Fibroblast of peridontal ligament (primary cell): ENCODE measurements at regions not wholly inside any gene's neighbourhood (a gene's known extent, or its start where the extent isn't known, plus 50 kb on each side); places are given as distances from the start of the nearest gene placed in this dataset.
"Not testable (repeated sequence)": the region's sequence is repeated elsewhere in the genome, so short reads cannot be mapped to it uniquely, and the experiment has no call there.

Experiments used
- DNase-seq: peaks from one replicate; pipeline ENCODE4 v3.0.0-alpha.2; 2010; ENCODE audit errors: extremely low read depth

DNA sequence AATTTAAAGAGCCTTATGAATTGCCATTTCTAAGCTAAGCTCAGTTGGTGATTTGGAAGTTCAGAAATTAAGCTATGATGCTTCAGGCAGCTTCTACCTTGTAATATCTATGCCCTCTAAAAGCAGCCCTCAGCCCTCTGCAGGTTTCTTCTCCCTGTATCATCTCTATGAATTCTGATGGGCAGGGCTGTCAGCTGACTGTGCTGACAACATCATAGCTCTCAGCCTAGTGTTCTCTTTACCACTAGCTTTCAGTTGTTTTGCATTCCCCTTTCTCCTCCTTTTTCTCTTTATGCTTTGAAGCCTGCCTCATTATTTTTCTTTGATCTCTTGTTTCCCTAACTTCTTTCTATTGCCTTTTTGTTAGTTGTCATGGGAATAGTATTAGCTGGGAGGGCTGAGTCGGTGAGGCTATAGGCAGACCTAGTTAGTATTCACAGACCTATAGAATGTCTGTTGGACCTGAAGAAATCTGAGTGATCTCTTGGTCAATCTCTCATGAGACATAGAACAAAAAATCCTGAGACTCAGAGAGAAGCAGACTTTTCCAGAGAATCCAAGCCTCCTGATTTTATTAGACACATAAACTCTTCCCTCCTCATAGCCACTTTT lies 535.4 kb downstream of the RAB38 start:
- DNase-seq = no peak

DNA sequence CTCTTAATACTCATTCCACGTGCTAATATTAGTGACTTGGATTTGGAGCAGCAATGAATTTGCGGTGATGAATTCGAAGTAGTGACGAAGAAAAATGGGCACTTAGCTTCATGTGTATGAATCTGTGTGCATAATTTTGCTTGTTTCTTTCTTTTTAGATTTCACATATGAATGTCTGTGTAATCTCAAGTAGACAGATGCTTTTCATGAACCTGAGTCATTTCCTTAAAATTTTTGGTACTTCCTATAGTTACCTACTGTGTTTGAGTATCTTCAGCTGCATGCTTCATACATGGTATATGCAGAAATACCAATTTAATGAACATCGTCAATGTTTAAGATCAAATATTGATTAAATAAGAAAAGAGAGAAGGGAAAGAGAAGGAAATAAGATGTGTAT lies 540.2 kb downstream of the RAB38 start:
- no peak for DNase-seq

DNA sequence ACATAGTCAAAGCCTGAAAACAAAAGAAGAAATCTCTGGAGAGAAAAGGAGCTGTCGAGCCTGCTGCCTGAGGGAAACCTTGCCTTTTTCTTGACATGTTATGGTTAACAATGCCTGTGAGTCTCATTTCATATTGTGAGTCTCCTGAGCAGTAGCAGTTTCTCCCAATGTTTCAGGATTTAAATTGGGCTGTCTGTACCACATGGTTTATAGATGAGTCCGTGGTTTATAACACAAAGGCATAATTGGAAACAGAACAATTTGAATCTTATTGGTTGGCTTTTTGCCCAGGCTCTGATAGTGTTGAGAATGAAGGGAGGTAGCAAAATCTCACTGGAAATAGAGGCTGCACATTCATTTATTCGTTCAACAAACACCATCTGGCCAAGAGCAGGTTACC lies 540.9 kb downstream of the RAB38 start:
- no peak for DNase-seq

DNA sequence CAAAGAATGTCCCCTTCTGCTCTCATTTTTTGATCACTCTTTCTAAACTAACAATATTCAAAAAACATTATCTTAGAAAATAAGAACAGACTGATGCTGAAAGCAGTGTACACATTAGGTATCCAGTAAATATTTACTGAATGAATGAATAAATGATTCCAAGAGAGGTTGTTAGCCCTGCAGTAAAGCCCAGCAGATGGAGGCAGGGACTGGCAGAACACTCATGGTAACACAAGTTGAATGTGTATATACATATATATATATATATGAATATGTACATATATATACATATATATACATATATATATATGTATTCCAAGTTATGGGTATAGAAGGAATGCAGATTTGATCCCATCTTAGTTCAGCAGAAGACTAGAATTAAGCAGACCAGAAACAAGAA lies 546.3 kb downstream of the RAB38 start:
- no peak for DNase-seq

DNA sequence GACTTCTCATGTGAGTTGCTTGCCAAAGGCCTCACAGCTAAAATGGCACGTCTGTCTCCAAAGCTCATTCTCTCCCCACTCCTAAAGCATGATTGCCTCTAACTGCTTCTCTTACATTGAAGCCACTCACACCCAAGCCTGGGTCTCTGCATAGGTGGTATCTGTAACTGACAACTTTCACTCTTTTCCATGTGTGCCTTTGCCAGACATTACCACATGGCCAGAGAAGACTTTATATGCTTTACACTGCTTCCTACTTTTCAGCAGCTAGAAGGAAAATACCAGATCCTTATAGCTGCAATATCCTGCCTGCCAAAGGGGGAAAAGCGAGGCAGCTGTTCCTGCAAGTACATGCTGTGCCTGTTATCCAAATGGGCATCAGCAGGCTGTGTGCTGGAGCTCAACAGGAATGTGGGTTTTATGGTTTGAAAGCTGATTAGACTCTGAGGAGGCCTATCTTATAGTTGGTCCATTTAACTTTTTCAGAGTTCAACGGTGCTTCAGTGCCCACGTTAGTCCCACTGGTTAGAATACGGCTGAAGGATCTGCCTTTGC lies 547.1 kb downstream of the RAB38 start:
- DNase-seq = no peak

DNA sequence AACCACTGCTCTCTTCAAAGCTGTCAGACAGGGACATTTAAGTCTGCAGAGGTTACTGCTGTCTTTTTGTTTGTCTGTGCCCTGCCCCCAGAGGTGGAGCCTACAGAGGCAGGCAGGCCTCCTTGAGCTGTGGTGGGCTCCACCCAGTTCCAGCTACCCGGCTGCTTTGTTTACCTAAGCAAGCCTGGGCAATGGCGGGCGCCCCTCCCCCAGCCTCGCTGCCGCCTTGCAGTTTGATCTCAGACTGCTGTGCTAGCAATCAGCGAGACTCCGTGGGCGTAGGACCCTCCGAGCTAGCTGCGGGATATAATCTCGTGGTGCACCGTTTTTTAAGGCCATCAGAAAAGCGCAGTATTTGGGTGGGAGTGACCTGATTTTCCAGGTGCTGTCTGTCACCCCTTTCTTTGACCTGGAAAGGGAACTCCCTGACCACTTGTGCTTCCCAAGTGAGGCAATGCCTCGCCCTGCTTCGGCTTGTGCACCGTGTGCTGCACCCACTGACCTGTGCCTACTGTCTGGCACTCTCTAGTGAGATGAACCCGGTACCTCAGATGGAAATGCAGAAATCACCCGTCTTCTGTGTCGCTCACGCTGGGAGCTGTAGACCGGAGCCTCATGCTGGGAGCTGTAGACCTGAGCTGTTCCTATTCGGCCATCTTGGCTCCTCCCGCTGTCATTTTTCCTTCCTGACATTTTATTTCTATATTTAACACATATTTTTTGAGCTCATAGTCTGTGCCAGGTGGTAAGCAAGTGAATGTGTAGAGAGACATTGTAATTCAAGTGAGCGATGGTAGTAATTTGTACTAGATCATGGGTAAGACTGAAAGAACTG lies 551.5 kb downstream of the RAB38 start:
- DNase-seq = not testable (repeated sequence)

DNA sequence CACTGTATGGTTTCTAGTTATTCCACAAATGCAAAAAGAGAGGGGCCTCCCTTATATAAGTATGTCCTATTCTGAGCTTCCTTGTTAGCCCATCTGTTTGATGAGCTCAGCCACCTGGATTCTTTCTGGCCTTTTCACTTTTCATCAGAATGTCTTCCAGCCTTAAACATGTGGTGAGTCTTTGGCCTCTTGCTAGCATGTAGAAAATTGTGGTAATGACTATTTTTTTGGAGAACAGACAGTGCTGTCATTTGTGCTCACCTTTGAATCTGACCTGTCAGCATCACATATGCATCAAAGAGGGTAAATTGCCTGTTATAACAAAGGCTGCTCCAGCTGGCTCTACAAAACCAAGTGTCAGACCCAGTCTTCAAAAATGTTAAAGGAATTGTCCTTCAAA lies 558.7 kb downstream of the RAB38 start:
- DNase-seq = no peak

DNA sequence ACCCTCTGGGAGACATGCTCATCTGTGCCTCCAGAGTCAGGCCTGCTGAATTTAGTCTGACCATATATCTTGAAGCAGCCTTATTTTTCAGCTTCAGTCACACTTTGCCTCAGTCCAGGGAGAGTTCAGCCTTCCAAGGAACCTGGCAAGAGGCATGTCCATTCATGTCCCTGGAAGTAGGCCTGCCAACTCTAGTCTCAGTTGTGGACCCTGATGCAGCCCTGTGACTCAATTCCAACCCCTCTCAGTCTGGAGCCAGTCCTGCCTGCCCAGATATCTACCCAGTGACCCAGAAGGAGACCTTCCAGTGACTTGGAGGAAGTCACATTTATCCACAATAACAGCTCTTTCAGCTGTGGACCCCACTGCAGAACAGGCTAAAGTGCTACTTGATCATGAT lies 566.6 kb downstream of the TMEM135 start:
- no peak for DNase-seq

DNA sequence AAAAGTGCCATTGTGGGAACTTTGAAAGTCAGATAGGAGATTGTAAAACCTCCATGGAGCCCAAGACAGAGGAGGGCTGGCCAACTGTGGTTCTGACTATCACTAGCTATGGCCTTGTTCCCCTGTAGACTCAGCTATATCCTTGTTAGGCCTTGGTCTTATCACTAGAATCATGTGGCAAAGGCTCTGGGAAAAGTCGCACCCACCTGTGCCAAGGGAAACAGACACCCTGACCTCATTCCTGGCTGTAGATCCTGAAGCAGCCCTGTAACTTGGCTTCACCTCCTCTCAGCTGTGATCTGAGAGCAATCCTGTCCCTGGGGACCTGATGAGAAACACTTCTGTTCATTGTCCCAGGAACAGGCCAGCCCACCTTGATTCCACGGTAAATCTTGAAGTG lies 566.2 kb downstream of the TMEM135 start:
- no peak for DNase-seq

DNA sequence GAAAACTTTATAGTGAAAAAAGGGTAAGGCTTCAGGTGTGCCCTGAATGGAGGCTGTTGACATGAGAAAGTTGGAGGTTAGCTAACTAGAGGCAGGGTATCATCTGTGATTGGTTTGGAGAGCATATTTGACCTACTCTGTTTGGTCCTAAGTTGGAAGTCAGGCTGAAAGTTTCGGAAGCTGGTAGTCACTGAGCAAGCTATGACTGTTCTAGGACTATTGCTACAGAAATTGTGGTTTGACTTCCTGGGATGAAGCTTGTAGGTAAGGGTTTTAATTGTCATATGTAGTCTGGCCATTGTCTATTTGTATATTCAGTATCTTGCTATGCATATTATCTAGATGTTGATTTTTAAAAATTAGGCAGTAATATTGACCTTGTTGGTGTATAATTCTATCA lies 565.0 kb downstream of the TMEM135 start:
- no peak for DNase-seq

DNA sequence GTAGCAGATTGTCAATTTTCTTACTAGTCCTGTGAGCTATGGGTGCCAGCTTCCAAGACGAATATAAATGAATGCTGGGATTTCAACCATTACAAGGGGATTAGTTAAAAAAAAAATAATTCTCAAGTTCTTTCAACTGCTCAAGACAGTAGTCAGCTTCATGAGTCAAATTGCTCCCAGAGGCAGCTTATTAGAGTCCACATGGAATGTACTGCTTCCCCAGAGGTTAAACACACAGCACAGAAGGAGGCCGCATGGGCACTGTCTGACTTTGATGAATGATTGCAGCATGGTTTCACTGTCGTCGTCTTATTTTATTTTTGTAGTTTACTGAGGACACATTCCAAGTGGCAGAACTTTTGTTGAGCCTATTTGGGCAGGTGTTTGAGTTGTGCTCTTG lies 563.2 kb downstream of the TMEM135 start:
- DNase-seq = no peak

DNA sequence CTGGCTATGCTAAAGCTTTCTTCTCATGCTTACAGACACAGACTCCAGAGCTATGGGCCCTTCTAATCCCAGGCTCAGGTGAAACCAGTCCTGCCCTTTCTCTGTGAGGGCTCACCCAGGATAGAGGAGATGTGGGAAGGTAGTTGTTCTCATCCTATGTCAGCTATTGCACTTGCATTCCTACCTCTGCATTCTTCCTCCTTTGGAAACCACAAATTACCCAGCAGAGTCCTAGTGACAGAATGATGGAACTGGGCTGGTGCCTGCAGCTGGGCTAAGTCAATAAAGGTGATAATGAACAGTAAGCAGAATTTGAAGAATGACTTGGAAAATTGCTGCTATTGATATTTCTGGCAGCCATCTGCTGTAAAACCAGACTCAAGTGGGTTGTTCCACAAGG lies 560.0 kb downstream of the TMEM135 start:
- no peak for DNase-seq

DNA sequence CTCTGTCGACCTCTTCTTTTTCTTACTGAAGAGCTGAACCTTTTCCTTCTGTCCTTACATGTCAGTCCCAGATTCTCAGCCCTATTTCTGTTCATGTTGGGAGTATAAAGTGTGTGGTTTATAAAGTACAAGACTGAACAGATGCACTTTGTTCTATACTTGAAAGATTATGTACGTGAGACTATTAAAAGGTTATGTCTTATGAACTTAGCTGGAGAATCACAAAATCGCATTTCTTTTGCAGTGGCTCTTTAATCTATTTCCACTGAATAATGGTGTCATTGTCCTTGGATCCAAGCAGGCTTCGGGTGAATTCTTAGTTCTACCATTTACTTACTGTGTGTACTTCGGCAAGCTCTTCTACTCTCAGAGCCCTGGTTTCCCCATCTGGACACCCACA lies 558.4 kb downstream of the TMEM135 start:
- no peak for DNase-seq

DNA sequence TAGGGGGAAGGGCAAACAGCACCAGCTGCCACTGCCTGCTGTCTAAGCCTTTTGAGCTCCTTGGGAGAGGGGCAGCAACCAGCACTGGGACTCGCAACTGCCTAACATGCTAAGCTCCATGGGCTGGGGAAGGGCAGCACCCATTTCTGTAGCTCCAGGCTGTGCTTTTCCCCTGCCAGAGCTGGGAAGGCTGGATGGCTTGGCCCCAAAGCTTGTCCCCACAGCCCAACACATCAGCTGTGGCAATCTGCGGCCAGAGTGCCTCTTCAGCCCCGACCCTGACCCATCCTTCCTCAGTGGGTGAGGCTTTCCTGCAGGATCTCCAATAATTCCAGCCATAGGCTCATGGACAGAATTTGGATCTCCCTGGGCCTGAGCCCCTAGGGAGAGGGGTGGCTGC lies 551.3 kb downstream of the TMEM135 start:
- no peak for DNase-seq

DNA sequence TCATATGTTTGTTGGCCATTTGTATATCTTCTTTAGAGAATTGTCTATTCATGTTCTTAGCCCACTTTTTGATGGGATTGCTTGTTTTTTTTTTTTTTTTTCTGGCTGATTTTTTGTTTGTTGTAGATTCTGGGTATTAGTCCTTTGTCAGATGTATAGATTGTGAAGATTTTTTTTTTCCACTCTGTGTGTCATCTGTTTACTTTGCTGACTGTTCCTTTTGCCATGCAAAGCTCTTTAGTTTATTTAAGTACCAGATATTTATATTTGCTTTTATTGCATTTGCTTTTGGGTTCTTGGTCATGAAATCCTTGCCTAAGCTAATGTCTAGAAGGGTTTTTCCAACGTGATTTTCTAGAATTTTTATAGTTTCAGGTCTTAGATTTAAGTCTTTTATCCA lies 547.9 kb downstream of the TMEM135 start:
- not testable (repeated sequence) for DNase-seq

DNA sequence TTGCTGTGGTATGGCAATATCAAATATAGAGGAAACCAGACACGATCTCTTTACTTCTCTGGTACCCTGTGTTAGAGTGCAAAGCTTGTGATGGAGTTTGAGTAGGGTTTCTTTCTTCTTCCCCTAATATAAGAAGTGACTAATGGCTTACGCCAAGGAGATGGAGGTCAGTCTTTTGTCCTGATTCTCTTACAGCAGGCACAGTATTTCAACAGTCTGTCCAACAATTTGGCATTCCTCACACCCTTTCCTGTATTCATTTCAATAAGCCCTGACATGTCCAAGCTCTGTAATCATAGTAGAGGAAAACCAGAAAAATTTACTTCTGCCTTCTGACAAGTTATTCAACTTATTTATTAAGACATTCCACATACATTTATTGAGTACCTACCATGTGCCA lies 546.2 kb downstream of the TMEM135 start:
- no peak for DNase-seq

DNA sequence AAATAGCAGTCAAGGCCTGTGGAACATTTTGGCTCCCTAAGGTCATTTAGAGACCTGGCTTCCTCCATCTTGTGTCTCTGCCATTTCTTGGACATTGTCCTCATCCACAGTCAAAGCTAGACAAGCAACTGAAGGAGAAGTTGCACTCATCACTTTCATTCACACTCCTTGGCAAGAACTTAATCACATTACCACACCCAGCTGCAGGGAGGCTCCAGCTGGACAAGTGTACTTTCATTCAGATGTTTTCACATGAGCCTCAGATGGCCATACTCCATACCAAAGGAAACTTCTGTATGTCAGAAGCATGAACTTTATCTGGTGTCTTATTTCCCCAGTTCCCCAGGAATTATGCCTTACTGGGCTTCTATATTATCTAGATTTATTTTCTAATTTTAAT lies 537.4 kb downstream of the TMEM135 start:
- DNase-seq = no peak

DNA sequence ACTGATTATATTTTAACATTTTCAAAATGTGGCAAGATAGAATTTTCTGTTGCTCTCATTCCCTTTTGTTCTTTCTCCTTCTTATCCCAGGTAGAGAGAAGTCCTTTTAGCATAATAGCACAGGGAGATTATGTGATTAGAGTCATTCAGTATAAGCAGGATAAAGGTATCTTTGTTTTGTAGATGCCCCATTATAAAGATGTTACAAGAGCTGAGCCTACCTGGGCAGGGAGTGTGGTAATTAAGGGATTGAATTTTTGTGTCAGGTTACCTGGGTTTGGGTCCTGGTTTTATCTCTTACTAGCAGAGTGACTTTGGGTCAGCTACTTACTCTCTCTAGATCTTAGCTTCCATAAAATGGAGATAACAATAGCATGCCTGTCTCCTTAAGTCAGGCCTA lies 536.5 kb downstream of the TMEM135 start:
- no peak for DNase-seq

DNA sequence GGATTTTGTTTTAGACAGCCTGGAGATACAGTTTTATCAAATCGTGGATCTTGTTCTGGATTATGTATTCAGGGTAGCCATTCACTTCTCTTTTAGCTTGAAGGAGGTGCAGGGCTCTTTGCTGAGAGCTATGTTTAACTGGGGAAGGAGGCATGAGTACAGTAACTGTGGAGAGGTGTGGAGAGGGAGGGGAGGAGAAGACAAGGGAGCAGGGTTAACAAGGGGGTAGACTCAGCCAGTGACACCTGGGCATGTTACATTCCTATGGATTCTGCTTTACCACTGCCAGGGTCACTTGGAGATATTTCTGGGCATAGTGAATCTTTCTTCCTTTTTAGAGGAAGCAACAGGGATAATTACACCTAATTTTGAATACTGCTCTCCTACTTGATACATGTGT lies 536.0 kb downstream of the TMEM135 start:
- no peak for DNase-seq

DNA sequence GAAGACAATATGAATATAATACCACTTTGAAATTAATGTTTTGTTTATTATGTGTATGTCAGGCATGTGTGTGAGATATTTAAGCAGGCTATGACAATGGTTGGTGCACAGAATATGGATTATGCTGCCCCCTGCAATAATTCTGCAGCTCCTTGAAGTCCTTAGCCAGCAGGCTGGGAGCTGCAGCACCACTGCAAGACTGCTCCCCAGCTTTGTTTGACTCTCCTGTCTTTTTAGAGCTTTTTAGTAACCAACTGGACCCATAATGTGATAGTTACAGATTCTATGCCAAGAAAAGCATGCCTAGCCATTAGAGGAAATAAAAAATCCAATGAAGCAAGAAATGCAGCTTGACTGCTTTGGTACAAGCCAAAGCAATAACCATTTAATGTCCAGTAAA lies 535.1 kb downstream of the TMEM135 start:
- DNase-seq = no peak

DNA sequence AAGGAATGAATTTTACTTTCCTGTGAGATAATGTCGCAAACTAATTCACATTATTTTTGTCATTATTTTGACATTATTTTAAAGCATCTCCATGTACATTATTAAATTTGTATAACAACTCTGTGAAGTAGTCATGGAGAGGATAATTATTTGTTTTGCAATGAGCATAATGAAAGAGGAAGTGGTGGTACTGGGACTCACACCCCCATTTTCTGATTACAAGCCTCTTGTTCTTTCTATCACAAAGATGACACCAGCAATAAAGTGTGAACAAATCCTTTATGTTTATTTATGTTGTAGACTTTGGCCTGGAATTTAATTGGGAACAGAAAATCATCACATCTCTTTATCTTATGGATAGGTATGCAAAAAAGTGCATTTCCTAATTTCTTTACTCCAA lies 522.6 kb downstream of the TMEM135 start:
- no peak for DNase-seq

DNA sequence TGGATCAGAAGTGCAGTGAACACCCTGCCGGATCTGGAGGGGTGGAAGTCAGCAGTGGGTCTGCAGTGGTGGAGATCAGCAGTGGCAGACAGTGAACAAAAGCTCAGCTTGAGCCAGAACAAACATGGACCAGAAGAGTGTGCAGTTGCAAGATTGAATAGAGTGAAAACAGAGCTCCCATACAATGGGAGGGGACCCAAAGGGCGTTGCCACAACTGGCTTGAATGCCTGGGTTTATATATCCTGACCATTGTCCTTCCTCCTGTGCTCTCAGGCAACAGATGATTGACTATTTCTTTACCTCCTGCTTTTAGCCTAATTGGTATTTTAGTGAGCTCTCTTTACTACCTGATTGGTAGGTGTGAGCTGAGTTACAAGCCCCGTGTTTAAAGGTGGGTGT lies 522.1 kb downstream of the TMEM135 start:
- not testable (repeated sequence) for DNase-seq

DNA sequence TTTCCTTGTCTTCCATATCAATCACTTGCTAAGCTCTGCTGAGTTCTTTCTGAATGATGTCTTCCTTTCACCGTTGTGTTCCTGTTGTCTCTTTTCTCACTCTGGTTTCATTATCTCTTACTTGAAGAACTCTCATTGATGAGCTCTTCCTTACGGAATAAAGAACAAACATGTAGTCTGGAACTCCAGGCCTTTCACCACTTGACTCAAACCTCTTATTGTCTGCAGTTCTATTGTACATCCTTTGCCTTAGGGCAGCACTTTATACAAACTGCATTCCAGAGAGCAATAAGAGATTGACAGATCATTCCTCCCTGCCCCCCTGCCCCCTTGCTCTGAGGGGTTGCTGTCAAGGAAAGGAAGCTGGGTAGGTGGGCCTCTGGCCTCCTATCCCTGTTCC lies 517.4 kb downstream of the TMEM135 start:
- DNase-seq = no peak
